Endothelial cell of umbilical vein (primary cell): ENCODE measurements at regions not wholly inside any gene's neighbourhood (a gene's known extent, or its start where the extent isn't known, plus 50 kb on each side); places are given as distances from the start of the nearest gene placed in this dataset.

Experiments used
- EZH2 ChIP-seq: IDR thresholded peaks from 2 replicates; pipeline ENCODE4 v1.6.1; 2012; ENCODE audit warnings: borderline replicate concordance, low read depth, mild to moderate bottlenecking, moderate library complexity, low read length, inconsistent platforms; ENCODE audit not compliant: severe bottlenecking
- FOS ChIP-seq: IDR thresholded peaks from 2 replicates; pipeline ENCODE4 v1.6.1; 2011; ENCODE audit warnings: mild to moderate bottlenecking, low read length, moderate library complexity, borderline replicate concordance; ENCODE audit not compliant: insufficient read depth
- JUN ChIP-seq: IDR thresholded peaks from 2 replicates; pipeline ENCODE4 v1.6.1; 2011; ENCODE audit warnings: borderline replicate concordance, low read depth; ENCODE audit not compliant: insufficient read length, insufficient read depth
- MYC ChIP-seq: IDR thresholded peaks from one replicate; pipeline ENCODE4 v1.6.1; 2011; ENCODE audit warnings: mild to moderate bottlenecking, low read depth, low read length
- POLR2A ChIP-seq: IDR thresholded peaks from 2 replicates; pipeline ENCODE4 v1.6.1; 2012; ENCODE audit warnings: low read depth, mild to moderate bottlenecking, control low read depth, low read length
- POLR2AphosphoS5 ChIP-seq: IDR thresholded peaks from 2 replicates; pipeline ENCODE4 v1.6.1; 2012; ENCODE audit warnings: low read depth, mild to moderate bottlenecking, control low read depth, low read length, moderate library complexity; ENCODE audit not compliant: insufficient read depth
- TF ChIP-seq, protein P1 (sequence below), 2 donors: IDR thresholded peaks; 1 replicate in 1 of 2; 2 replicates in 1 of 2; pipeline ENCODE4 v1.5.1; 2011; ENCODE audit warnings: low read length in 2 of 2, mild to moderate bottlenecking in 2 of 2, moderate library complexity in 2 of 2, control low read depth in 1 of 2, inconsistent platforms in 1 of 2, low read depth in 1 of 2; ENCODE audit not compliant: insufficient read depth in 1 of 2; ENCODE audit errors: extremely low read depth in 1 of 2
- TF ChIP-seq, protein P2 (sequence below): IDR thresholded peaks from 2 replicates; pipeline ENCODE4 v1.6.1; 2011; ENCODE audit not compliant: insufficient read depth, insufficient read length

DNA sequence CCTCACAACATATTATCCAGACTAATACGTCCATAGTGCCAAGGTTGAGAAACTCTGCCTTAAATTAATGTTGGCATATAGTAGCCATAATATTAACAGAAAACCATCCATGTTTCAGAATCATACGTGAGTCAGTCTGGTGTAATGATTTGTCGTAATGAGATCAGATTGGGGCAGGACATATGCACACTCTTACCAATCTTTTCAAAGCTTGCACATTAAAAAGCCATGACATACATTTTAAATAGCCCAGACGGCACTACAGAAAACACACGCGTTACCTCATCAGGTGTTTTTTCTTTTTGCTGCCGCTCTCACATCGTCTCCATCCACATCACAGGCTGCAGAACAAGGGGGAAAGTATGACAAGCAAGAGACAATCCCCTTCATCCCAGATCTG lies 211.6 kb downstream of the NEBL start:
- TF ChIP-seq, protein P1, sequence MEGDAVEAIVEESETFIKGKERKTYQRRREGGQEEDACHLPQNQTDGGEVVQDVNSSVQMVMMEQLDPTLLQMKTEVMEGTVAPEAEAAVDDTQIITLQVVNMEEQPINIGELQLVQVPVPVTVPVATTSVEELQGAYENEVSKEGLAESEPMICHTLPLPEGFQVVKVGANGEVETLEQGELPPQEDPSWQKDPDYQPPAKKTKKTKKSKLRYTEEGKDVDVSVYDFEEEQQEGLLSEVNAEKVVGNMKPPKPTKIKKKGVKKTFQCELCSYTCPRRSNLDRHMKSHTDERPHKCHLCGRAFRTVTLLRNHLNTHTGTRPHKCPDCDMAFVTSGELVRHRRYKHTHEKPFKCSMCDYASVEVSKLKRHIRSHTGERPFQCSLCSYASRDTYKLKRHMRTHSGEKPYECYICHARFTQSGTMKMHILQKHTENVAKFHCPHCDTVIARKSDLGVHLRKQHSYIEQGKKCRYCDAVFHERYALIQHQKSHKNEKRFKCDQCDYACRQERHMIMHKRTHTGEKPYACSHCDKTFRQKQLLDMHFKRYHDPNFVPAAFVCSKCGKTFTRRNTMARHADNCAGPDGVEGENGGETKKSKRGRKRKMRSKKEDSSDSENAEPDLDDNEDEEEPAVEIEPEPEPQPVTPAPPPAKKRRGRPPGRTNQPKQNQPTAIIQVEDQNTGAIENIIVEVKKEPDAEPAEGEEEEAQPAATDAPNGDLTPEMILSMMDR (IDR thresholded peaks at IDR 0.05; ENCODE audit: extremely low read depth in 1 of 2, insufficient read depth in 1 of 2, low read depth in 1 of 2, low read length in 2 of 2) = no peak
- TF ChIP-seq EZH2 = no peak
- no peak for TF ChIP-seq POLR2A
- TF ChIP-seq POLR2AphosphoS5 = no peak
- TF ChIP-seq MYC = no peak
- TF ChIP-seq, protein P2, sequence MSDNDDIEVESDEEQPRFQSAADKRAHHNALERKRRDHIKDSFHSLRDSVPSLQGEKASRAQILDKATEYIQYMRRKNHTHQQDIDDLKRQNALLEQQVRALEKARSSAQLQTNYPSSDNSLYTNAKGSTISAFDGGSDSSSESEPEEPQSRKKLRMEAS = no peak
- TF ChIP-seq FOS = no peak
- TF ChIP-seq JUN = no peak
